ENCODE measurements at regions not wholly inside any gene's neighbourhood (a gene's known extent, or its start where the extent isn't known, plus 50 kb on each side); places are given as distances from the start of the nearest gene placed in this dataset.

- DNase-seq (no peak), ATAC-seq (no peak)
- Histone ChIP-seq H3K9me3 (no peaks in the 10 kb centered on the region), H3K27me3 (peaks cover 0 to 27% (median 13%) of the 10 kb centered on the region in 7 donors), H3K27ac (no peak overlapping the region), H3K4me1 (no peaks in the 10 kb centered on the region), H3K36me3 (no peaks in the 10 kb centered on the region), H3K4me3 (no peak overlapping the region)
- TF ChIP-seq, protein P1, sequence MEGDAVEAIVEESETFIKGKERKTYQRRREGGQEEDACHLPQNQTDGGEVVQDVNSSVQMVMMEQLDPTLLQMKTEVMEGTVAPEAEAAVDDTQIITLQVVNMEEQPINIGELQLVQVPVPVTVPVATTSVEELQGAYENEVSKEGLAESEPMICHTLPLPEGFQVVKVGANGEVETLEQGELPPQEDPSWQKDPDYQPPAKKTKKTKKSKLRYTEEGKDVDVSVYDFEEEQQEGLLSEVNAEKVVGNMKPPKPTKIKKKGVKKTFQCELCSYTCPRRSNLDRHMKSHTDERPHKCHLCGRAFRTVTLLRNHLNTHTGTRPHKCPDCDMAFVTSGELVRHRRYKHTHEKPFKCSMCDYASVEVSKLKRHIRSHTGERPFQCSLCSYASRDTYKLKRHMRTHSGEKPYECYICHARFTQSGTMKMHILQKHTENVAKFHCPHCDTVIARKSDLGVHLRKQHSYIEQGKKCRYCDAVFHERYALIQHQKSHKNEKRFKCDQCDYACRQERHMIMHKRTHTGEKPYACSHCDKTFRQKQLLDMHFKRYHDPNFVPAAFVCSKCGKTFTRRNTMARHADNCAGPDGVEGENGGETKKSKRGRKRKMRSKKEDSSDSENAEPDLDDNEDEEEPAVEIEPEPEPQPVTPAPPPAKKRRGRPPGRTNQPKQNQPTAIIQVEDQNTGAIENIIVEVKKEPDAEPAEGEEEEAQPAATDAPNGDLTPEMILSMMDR (IDR thresholded peaks at IDR 0.05) = no peak
- intact Hi-C loops (cut with DNase I) = no loop called here
- 77 to 78% methylated on average over 13 of the region's 13 CpGs for WGBS, 2 donors
Measured at GRCh38 chr20:43363506-43363905, 94.2 kb upstream of the SRSF6 start.

DNA sequence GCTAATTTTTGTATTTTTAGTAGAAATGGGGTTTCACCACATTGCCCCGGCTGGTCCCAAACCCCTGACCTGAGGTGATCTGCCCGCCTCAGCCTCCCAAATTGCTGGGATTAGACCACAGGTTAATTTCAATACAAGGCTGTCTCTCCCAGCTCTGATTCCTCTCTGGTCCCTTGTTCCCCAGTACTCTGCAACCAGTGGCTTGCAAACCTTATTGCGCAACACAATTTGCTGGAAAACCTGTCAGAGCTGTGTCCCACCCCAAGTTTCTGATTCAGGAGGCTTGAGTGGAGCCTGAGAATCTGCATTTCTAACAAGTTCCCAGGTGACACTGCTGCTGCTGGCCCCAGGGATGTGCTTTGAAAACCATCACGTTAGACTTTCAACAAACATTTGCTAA lies 96.2 kb upstream of the SRSF6 start:
- ATAC-seq (no peak), DNase-seq (no peak)
- TF ChIP-seq, protein P1 (IDR thresholded peaks at IDR 0.05) = no peak
- Histone ChIP-seq H3K36me3 (no peaks in the 10 kb centered on the region), H3K9me3 (peaks cover 0 to 3% (median 0%) of the 10 kb centered on the region in 11 donors), H3K4me1 (no peaks in the 10 kb centered on the region), H3K27me3 (peaks cover 0 to 27% (median 13%) of the 10 kb centered on the region in 7 donors), H3K27ac (no peak overlapping the region), H3K4me3 (no peak overlapping the region)
- intact Hi-C loops (cut with DNase I) = no loop called here
- WGBS, 2 donors = 81 to 87% methylated on average over 4 of the region's 4 CpGs

DNA sequence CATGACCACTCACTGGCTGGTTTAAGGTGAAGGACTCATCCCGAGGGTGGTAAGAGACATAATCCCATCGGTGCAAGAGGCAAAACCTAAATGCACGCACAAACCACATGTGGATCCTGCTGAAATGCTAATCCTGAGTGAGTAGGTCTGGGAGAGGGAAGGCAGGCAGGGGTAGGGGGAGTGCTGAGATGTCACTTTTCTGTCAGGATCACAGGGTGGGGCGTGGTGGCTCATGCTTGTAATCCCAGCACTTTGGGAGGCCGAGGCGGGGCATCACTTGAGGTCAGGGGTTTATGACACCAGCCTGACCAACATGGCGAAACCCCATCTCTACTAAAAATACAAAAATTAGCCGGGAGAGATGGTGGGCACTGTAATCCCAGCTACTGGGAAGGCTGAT lies 97.7 kb upstream of the SRSF6 start:
- ATAC-seq = no peak
- Histone ChIP-seq H3K4me1 (no peaks in the 10 kb centered on the region), H3K27me3 (peaks cover 0 to 15% (median 4%) of the 10 kb centered on the region in 7 donors), H3K9me3 (peaks cover 0 to 3% (median 0%) of the 10 kb centered on the region in 11 donors), H3K36me3 (no peaks in the 10 kb centered on the region), H3K4me3 (no peak overlapping the region), H3K27ac (no peak overlapping the region)
- WGBS, 2 donors = 80 to 83% methylated on average over 8 of the region's 8 CpGs
- intact Hi-C loops (cut with DNase I) = no loop called here
- TF ChIP-seq, protein P1 (IDR thresholded peaks at IDR 0.05) = no peak
- no peak for DNase-seq

GRCh38 chr20:43358811-43359210 lies 98.9 kb upstream of the SRSF6 start:
- TF ChIP-seq, protein P1 (IDR thresholded peaks at IDR 0.05) = no peak
- ATAC-seq = no peak
- no peak for DNase-seq
- H3K9me3 ChIP-seq = peaks cover 0 to 3% (median 0%) of the 10 kb centered on the region in 11 donors
- H3K27me3 ChIP-seq = peaks cover 0 to 7% (median under 1%) of the 10 kb centered on the region in 7 donors
- no peaks in the 10 kb centered on the region for H3K36me3 ChIP-seq
- 79 to 89% methylated on average over 2 of the region's 2 CpGs for WGBS, 2 donors
- intact Hi-C loops (cut with DNase I) = no loop called here
- H3K4me1 ChIP-seq = no peaks in the 10 kb centered on the region
- no peak overlapping the region for H3K4me3 ChIP-seq
- no peak overlapping the region for H3K27ac ChIP-seq

Data from heart right ventricle (tissue), 16 donors.